Tibial nerve (tissue), 4 donors: ENCODE measurements at regions not wholly inside any gene's neighbourhood (a gene's known extent, or its start where the extent isn't known, plus 50 kb on each side); places are given as distances from the start of the nearest gene placed in this dataset.

ENCODE experiments used
- DNase-seq, 2 donors: peaks; one replicate each; pipeline ENCODE4 v3.0.0-alpha.2; 2019; ENCODE audit warnings: low spot score in 2 of 2
- H3K27ac ChIP-seq, 4 donors: fragments of 200-600 bp; sonication (generic) in 3 of 4; one replicate each; pipeline ENCODE4 v1.5.1; 2017 to 2019; ENCODE audit warnings: mild to moderate bottlenecking in 1 of 4
- H3K27me3 ChIP-seq, 2 donors: fragments of 200-600 bp; sonication (generic) in 1 of 2; one replicate each; pipeline versions ENCODE4 v1.5.1 to v1.6.0; 2017 to 2019
- H3K36me3 ChIP-seq, 3 donors: fragments of 200-600 bp; sonication (generic); one replicate each; pipeline ENCODE4 v1.5.1; 2018 to 2019
- H3K4me1 ChIP-seq, 4 donors: fragments of 200-600 bp; sonication (generic) in 3 of 4; one replicate each; pipeline ENCODE4 v1.5.1; 2017 to 2019
- H3K4me3 ChIP-seq, 4 donors: fragments of 200-600 bp; sonication (generic) in 3 of 4; one replicate each; pipeline ENCODE4 v1.5.1; 2017 to 2019; ENCODE audit warnings: mild to moderate bottlenecking in 1 of 4, moderate library complexity in 1 of 4
- H3K9me3 ChIP-seq, 4 donors: fragments of 200-600 bp; sonication (generic) in 3 of 4; one replicate each; pipeline ENCODE4 v1.5.1; 2017 to 2019
- CTCF ChIP-seq, 5 experiments: fragments of 200-600 bp in 3 of 5; fragments of 450-650 bp in 2 of 5; sonication (generic) in 3 of 5; IDR thresholded peaks; one replicate each; pipeline ENCODE4 v1.5.1; 2016 to 2019; ENCODE audit warnings: antibody characterized with exemption in 5 of 5, mild to moderate bottlenecking in 3 of 5, moderate library complexity in 2 of 5
- EP300 ChIP-seq, 2 donors: sonication (generic); formaldehyde crosslinking; IDR thresholded peaks; one replicate each; pipeline ENCODE4 v1.6.1; 2017; ENCODE audit warnings: antibody characterized with exemption in 2 of 2, mild to moderate bottlenecking in 1 of 2
- POLR2A ChIP-seq, 2 donors: fragments of 450-650 bp; IDR thresholded peaks; one replicate each; pipeline ENCODE4 v1.6.1; 2017; ENCODE audit warnings: antibody characterized with exemption in 2 of 2, mild to moderate bottlenecking in 2 of 2, moderate library complexity in 2 of 2
- WGBS, 2 donors: methylation state at CpG; one replicate each; pipeline ENCODE4 v1.1.5; 2018; 5-methylcytosine and 5-hydroxymethylcytosine counted together

- TF ChIP-seq POLR2A (IDR thresholded peaks at IDR 0.05): no peak
- TF ChIP-seq CTCF (IDR thresholded peaks at IDR 0.05): no peak
- TF ChIP-seq EP300 (IDR thresholded peaks at IDR 0.05): no peak
- no peak for DNase-seq
- H3K4me3 ChIP-seq: no peak overlapping the region
- H3K9me3 ChIP-seq: no peaks in the 10 kb centered on the region
- no peaks in the 10 kb centered on the region for H3K27me3 ChIP-seq
- no peaks in the 10 kb centered on the region for H3K4me1 ChIP-seq
- no peak overlapping the region for H3K27ac ChIP-seq
- no peaks in the 10 kb centered on the region for H3K36me3 ChIP-seq
- 52 to 57% methylated on average over 13 of the region's 13 CpGs for WGBS, 2 donors
Measured at GRCh38 chr6:167652701-167653095, 174.0 kb upstream of the AFDN start.

GRCh38 chr6:167653561-167653960 lies 173.2 kb upstream of the AFDN start:
- TF ChIP-seq POLR2A (IDR thresholded peaks at IDR 0.05) (no peak), CTCF (IDR thresholded peaks at IDR 0.05) (no peak), EP300 (IDR thresholded peaks at IDR 0.05) (no peak)
- Histone ChIP-seq H3K27ac (no peak overlapping the region), H3K4me3 (no peak overlapping the region), H3K4me1 (no peaks in the 10 kb centered on the region), H3K27me3 (no peaks in the 10 kb centered on the region), H3K9me3 (peaks cover 0 to 4% (median 0%) of the 10 kb centered on the region in 4 donors), H3K36me3 (no peaks in the 10 kb centered on the region)
- no peak for DNase-seq
- 92 to 93% methylated on average over 23 of the region's 23 CpGs for WGBS, 2 donors

GRCh38 chr6:167654389-167654788 lies 172.3 kb upstream of the AFDN start:
- Histone ChIP-seq H3K4me1 (no peaks in the 10 kb centered on the region), H3K4me3 (no peak overlapping the region), H3K27ac (no peak overlapping the region), H3K36me3 (no peaks in the 10 kb centered on the region), H3K27me3 (no peaks in the 10 kb centered on the region), H3K9me3 (peaks cover 0 to 4% (median 0%) of the 10 kb centered on the region in 4 donors)
- no peak for DNase-seq
- WGBS, 2 donors: 89 to 93% methylated on average over 4 of the region's 4 CpGs
- TF ChIP-seq EP300 (IDR thresholded peaks at IDR 0.05): no peak
- TF ChIP-seq CTCF (IDR thresholded peaks at IDR 0.05): no peak
- TF ChIP-seq POLR2A (IDR thresholded peaks at IDR 0.05): no peak

GRCh38 chr6:167655174-167655821 lies 171.4 kb upstream of the AFDN start:
- WGBS, 2 donors: 86 to 91% methylated on average over 4 of the region's 4 CpGs
- no peak overlapping the region for H3K27ac ChIP-seq
- no peak for DNase-seq

More at GRCh38 chr6:167655174-167655821, 171.4 kb upstream of the AFDN start:
- Histone ChIP-seq H3K36me3 (no peaks in the 10 kb centered on the region), H3K27me3 (no peaks in the 10 kb centered on the region), H3K4me3 (no peak overlapping the region), H3K4me1 (no peaks in the 10 kb centered on the region), H3K9me3 (peaks cover 0 to 4% (median 0%) of the 10 kb centered on the region in 4 donors)
- no peak for TF ChIP-seq CTCF (IDR thresholded peaks at IDR 0.05)
- TF ChIP-seq POLR2A (IDR thresholded peaks at IDR 0.05): no peak
- TF ChIP-seq EP300 (IDR thresholded peaks at IDR 0.05): no peak
